ENCODE measurements at regions not wholly inside any gene's neighbourhood (a gene's known extent, or its start where the extent isn't known, plus 50 kb on each side); places are given as distances from the start of the nearest gene placed in this dataset.

- TF ChIP-seq BDP1 (IDR thresholded peaks at IDR 0.05; ENCODE audit: insufficient read depth, insufficient read length): no peak
- TF ChIP-seq ZNF143 (CRISPR knock-in tag; IDR thresholded peaks at IDR 0.05): no peak
- TF ChIP-seq PML (IDR thresholded peaks at IDR 0.05; ENCODE audit: low read length): no peak
- TF ChIP-seq DPF2 (IDR thresholded peaks at IDR 0.05): no peak
- no peak for TF ChIP-seq ETS1 (conservative IDR thresholded peaks at IDR 0.05; ENCODE audit: control insufficient read depth, low read depth, low read length)
- no peak for TF ChIP-seq VEZF1 (CRISPR knock-in tag; IDR thresholded peaks at IDR 0.05)
- no peak for TF ChIP-seq NKRF (IDR thresholded peaks at IDR 0.05; ENCODE audit: borderline replicate concordance)
- no peak for TF ChIP-seq ZNF165 (CRISPR knock-in tag; IDR thresholded peaks at IDR 0.05; ENCODE audit: borderline replicate concordance)
- TF ChIP-seq LARP7 (IDR thresholded peaks at IDR 0.05): no peak
- TF ChIP-seq SREBF2 (CRISPR knock-in tag; IDR thresholded peaks at IDR 0.05): no peak
- no peak for TF ChIP-seq ZNF280A (IDR thresholded peaks at IDR 0.05; ENCODE audit: low read depth, partially characterized antibody)
- no peak for TF ChIP-seq SMAD4 (CRISPR knock-in tag; conservative IDR thresholded peaks at IDR 0.05)
- TF ChIP-seq ZFP30 (CRISPR knock-in tag; IDR thresholded peaks at IDR 0.05; ENCODE audit: borderline replicate concordance): no peak
- no peak for TF ChIP-seq SIN3B (IDR thresholded peaks at IDR 0.05; ENCODE audit: low read depth)
- TF ChIP-seq CAMTA2 (CRISPR knock-in tag; conservative IDR thresholded peaks at IDR 0.05): no peak
- no TSS peak for BruUV-seq (replicated peaks)
- CTCF ChIA-PET (ENCODE audit: low intra/inter-chr PET ratio): no interaction called here
Observed at GRCh38 chr10:118114992-118115391, 68.3 kb upstream of the RAB11FIP2 start.

More at GRCh38 chr10:118114992-118115391, 68.3 kb upstream of the RAB11FIP2 start:
- Histone ChIP-seq H3K36me3 (ENCODE audit: control insufficient read depth, insufficient read depth, low read length) (no peaks in the 10 kb centered on the region), H2AFZ (ENCODE audit: low read depth, low read length) (no peak overlapping the region), H3K4me2 (ENCODE audit: insufficient read depth, low read length) (no peak overlapping the region), H3K4me1 (replicated peaks in 1 of 2; ENCODE audit: control insufficient read depth in 2 of 2, insufficient read depth in 2 of 2, low read length in 2 of 2) (no peaks in the 10 kb centered on the region), H3K79me2 (ENCODE audit: control insufficient read depth, insufficient read depth, low read length) (no peaks in the 10 kb centered on the region), H3K27ac (ENCODE audit: extremely low read depth, low read depth, low read length) (no peak overlapping the region), H4K20me1 (replicated peaks; ENCODE audit: control insufficient read depth, insufficient read depth, low read length) (no peaks in the 10 kb centered on the region), H3K9me1 (ENCODE audit: control insufficient read depth, insufficient read depth, low read length) (no peaks in the 10 kb centered on the region), H3K9me3 (replicated peaks; ENCODE audit: control insufficient read depth, insufficient read depth, low read depth, low read length) (no peaks in the 10 kb centered on the region), H3K27me3 (ENCODE audit: control insufficient read depth in 2 of 2, insufficient read depth in 2 of 2, low read length in 2 of 2) (peaks cover 2 to 6% of the 10 kb centered on the region in 2 experiments; a peak in 3 of 5 replicates), H3K9ac (ENCODE audit: insufficient read depth in 1 of 2, low read depth in 2 of 2, low read length in 2 of 2) (no peak overlapping the region), H3K4me3 (no peak overlapping the region)
- WGBS (ENCODE audit: insufficient coverage, low coverage, missing lambda C conversion rate): 0% methylated on average over 1 of the region's 1 CpG
- in situ Hi-C loops (cut with MboI): no loop called here
- POLR2A ChIA-PET: no interaction called here
- DNase-seq (ENCODE audit: extremely low read depth in 1 of 4, low spot score in 3 of 4) (no peak), FAIRE-seq (no peak), ATAC-seq (no peak)
- intact Hi-C loops (cut with micrococcal nuclease): no loop called here
